Kidney capillary endothelial cell (primary cell): ENCODE measurements at regions not wholly inside any gene's neighbourhood (a gene's known extent, or its start where the extent isn't known, plus 50 kb on each side); places are given as distances from the start of the nearest gene placed in this dataset.

Source experiments
- DNase-seq: peaks from one replicate; pipeline ENCODE4 v3.0.0-alpha.2; 2018; ENCODE audit warnings: low spot score

DNA sequence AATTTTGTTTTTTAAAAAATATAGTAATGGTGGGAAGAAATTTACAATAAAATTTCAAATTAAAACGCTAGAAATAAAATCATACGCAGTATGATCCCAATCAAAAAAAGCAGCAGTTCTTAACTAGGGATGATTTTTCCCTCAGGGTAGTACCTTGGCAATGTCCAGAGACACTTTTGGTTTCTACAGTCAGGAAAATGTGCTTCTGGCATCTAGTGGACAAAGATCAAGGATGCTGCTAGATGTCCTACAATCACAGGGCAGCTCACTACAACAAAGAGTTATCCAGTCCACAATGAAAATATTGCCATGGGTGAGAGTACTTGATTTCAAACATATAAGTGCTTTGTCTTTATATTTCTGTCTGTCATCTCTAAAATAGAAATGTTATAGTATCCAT lies 400.2 kb upstream of the SGCD start:
- DNase-seq, result no peak

DNA sequence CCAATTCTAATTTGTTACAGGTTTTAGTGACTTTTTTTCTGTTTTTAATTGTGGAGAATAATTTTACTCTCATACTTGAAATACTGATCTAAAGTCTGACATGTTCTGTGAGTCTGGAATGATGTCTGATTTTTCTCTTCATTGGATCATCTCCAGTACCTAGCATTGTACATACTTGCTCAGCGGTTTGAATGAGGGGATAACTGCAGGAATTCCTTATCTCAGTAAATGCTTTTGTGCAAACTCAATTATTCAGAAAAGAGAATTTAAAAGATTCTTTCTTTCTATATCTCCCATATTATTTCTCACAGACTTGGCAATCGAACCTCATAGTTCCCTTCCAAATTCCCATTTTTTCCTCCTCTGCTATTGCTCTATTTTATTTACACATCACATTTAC lies 397.9 kb upstream of the SGCD start:
- no peak for DNase-seq

DNA sequence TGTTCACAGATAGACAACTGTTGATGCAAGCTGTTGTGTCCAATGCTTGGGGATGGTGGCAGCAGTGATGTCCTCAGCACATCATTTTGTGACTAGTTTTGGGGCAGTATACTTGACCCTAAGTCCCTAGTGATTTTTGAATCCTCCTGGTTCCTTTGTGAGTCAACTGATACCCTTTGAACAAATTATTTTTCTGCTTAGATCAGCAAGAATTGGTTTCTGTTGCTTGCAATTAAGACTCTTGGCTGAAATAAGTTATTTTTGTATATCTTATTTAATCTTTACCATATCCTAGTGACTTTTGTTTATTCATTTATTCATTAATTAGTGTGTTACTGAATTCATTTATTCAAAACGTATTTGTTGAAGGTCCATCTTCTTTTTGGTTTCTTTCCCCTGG lies 392.0 kb upstream of the SGCD start:
- no peak for DNase-seq

DNA sequence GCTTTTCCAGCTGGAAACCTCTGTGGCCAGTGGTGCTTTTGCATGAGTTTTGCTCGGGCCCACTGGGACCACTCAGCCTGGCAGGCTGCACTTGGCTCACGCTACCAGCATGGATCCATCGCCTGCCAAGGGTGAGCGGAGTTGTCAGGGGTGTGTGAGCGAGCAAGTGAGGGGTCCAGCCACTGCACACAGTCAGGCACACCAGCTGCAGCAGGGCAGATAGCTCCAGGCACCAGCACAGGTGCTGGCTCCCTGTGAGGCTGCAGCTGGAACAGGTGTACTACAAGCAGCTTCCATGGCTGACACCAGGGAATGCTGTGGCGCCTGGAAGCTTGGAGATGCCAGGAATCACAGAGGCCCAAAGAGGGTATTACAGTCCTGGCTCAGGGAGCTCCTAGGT lies 391.2 kb upstream of the SGCD start:
- no peak for DNase-seq

DNA sequence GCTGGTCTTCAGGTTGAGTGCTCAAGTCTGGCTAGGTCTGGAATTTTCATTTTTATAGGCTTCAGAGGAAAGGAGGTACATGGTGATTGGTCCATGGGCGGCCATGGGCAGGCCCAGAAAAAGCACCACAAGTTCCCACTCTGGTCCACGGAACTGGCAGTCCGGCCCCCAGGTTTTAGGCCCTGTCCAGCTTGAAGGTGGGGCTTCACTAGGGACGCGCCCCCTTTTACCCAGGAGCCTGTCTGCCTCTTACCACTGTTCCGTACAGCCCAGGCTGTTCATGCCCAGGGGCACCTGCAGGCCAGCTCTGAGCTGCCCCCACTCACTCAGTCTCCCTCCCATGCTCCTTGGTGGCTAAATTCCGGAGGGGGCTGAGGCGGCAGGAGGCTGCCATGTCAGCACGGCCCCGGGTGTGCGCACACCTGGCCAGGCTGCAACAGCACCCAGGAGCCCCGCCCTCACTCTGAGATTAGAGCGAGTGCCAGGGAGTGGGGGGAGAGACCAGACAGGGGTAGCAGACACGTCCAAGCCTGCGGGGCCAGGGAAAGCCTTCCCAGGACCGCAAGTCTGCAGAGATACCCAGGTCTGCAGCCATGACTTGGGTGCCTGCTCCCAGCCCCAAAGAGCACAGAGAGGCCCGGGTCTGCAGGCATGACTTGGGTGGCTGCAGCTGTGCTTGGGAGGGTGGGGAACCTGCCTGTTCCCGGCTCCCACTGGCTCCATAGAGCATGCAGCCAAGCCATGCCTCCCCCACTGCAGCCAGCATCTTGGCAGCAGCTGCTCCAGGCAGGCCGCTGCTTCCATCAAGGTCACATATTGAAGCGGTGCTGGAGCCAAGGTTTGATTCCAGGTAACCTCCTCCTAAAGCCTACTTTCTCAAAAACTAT lies 390.2 kb upstream of the SGCD start:
- no peak for DNase-seq

DNA sequence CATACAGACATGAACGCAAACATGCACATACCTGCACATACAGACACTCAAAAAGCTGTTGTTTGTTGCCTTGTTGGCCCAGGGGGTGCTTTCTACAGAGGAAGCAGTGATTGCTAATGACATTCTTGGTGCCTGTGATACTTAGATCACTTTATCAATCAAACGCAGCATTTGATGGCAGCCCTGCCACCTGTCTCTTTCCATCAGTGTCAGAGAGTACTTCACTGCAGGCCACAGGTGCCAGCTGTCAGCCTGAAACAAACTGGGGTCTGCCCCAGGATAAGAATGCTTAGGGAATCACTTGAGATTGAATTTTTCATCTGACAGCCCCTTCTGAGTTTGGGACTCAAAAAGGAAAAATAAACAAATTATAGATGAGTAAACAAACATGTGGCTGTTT lies 388.9 kb upstream of the SGCD start:
- DNase-seq, result no peak

DNA sequence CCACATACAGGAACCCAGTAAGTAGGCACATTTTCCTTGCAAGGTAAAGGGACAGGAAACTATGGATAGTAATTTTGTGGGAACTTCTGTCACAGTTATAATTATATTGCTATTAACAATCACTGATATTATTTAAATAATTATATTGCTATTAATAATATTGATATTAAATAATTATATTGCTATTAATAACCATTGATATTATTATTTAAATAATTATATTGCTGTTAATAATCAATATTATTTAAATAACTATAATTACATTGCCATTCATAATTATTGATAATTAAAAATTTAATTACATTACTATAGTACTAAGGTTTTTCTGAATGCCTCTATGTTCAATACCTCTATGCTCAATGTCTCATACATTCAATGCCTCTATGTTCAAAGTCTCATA lies 385.6 kb upstream of the SGCD start:
- no peak for DNase-seq

DNA sequence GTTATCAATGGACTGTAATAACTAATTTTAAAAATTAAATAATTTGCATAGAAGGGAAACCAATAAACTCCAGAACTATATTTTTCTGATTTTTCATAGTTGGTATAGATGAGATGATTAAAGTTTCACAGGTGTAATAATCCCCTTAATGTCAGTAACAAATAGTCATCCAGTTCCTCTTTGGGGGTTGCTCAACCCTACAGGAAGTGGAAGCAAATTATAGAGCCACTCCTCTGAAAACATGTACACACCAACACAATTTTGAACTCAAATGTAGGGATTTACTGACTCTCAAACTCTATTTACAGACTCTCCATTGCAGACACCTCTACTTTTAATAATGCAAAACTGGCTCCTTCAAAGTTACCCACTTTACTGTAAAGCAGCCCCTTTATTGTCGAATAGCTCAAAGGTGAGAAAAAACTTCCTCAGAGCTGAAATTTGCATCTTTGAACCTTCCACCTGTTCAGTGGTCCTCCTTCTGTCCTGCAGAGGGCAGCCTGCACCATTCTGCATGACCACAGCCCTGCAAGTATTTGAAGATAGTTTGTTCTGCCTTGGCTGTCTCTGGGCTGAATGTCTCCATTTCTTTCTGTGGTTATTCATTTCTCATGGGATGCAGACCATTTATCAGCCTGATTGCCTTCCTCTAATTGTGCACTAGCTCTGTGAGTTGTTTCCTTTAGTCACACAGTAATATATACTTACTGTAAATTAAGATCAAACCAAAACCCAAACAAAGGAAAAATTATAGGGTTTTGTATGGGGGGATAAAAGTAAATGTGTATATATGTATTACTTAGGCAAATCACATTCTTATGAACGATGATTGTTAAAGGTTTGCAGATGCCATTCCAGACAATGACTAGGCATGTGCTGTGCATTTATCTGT lies 383.2 kb upstream of the SGCD start:
- DNase-seq, result peak; percentile 0

DNA sequence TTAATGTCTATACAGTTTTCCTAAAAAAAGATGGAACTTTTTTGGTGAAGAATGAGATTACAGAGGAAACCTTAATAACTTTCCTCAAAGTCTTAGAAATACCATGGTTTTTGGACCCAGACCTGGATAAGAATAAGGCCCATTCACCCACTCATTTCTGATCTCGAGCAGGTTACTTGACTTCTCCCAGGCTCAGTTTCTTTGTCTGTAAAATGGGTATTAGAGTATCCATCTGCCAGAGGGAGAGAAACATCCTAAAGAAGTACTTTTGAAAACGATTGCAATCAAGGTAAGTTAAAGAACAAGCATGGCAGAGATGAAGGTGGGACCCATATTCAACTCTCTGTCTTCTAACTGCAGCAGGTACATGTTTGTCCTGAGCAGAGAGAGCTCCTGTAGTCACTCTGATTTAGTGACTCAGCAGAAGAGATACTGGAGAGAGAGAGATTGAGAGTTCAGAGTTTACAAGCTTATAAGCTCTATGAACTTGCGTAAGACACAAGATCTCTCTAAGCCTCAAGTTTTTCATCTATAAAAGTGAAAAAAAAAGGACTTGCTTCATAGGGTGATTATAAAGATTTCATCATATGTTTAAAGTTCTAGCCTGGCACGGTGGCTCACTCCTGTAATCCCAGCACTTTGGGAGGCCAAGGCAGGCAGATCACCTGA lies 379.4 kb upstream of the SGCD start:
- DNase-seq, result no peak

DNA sequence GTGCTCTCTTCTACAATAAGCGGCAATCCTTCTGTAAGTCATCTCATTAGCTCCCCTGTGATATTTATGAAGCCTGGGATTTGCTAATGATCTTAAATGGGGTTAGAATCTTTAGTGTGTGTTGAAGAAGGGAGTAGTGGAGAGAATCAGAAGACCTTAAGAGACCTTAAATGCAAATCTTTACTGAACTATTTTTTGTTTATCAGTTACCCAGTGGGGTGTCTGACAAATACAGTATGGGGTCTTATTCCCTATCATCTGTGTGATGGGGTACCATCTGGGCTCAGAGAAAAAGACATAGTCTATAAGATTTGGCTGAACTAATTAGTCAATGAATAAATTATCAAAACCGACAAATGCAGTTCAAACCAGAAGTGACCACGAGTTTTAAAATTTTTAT lies 378.4 kb upstream of the SGCD start:
- DNase-seq, result no peak

DNA sequence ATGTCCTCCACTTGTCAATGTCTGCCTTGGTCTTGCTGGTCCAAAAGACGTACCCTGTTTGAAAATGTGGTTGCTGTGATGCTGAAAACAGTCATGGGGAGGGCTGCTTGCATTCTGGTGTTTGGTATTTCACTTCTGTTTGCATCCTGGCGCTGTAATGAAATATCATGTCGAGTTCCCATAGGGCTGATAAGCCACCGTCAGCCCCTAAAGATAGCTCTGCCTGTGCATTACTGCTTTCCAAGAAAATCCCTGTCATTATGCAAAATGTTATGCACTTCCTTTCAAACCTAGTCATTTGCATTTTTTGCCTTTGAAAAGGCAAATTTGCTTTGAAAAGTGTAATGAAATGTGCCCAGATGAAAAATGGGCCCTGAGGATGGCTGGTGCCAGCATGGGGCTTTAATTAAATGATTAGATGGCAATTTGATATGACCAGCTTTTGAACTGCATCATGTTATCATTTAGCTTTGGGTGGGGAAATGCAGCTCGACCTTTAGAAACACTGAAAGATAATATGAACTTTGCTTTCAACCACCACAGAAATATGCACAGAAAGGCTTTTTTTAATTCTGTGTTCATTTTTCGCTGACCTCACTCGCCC lies 374.4 kb upstream of the SGCD start:
- no peak for DNase-seq

DNA sequence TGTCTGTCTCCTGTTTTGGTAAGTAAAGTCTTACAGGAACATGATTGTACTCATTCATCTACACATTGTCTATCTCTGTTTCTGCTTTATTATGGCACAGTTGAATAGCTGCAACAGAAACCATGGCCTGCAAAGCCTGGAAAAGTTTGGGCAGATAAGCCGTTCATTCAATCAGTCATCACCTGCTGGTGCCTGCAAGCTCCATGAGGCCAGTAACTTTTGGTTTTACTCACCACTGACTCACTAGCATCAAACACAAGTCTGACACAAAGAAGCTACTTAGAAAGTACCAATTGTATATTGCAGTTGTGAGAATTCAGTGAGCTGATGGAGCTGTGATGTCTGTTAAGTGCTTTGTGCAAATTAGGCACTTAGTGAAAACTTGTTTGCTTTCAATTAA lies 373.6 kb upstream of the SGCD start:
- DNase-seq, result no peak

DNA sequence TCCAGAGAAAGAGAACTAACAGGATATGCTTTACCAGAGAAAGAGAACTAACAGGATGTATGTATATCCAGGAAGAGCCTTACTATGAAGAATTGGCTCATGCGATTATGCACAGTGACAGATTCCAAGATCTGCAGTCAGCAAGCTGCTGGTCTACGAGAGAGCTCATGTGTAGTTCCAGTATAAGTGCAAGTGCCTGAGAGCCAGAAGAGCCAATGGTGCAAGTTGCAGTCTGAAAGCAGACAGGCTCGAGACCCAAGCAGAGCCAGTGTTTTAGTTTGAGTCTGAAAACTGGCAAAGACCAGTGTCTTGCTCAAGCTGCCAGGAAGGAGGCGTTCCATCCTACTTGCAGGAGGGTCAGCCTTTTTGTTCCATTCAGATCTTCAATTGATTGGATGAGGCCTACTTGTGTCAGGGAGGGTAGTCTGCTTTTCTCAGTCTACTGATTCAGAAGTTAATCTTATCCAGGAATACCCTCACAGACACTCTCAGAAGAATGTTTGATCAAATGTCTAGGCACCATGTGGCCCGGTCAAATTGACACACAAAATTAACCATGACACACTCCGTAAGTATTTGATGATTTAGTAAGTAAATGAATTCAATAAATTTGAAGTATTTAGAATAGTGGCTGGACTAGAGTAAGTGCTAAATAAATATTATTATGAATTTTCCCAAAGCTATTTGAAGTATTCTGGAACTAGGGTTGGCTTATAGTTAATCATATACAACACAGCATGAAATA lies 372.1 kb upstream of the SGCD start:
- DNase-seq, result no peak

DNA sequence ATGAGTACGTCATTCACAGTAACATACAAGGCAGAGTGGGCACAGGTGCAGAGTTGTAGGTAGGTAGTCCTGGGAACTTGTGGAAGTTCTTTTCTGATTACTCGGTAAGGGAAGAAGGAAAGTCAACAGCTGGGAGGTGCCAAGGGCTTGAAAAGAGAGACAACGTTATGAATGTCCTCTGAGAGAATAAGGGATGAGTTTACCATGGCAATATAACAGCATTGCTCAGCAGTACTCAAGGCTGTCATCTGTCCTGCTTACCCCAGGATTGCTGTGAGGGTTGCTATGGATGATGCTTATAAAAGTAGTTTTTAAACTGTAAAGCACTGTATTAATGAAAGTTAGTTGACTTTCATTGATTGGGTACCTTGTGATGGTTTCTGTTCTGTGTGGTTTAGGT lies 369.1 kb upstream of the SGCD start:
- DNase-seq, result no peak

DNA sequence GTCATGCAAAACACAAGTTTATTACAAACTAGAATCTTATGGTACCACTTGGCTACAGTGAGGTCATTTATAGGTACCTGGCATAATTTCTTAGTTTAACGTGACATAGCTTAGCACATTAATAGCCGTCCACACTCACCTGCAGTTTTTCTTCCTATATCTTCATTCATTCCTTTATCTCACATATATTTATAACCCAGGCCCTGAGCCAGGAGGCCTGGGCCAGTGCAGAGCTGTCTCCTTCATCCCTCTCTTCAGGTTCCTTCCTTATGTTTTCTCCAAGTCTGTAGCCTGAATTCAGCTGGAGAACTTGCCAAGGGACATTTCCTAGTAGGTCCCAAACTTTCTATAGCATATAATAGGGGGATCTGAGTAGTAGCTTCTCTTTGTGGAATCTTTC lies 367.9 kb upstream of the SGCD start:
- no peak for DNase-seq

DNA sequence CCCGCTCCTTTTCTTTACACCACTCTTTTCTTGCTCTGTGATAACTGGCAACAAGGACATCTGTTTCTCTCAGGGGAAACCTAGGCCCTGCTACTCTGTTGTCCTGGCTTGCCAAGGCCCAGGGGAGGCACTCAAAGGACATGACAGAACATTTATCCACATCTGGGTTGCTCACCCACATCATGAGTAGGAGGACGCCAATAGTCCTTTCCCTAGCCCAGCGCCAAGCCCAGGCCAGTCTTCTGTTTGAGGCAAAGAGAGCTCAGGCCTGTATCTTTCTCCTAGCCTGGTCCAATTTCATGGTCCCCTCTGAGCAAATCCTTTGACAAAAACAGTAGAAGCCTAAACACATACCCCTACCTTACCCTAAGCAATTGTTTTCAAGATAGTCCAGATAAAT lies 366.8 kb upstream of the SGCD start:
- DNase-seq, result no peak

DNA sequence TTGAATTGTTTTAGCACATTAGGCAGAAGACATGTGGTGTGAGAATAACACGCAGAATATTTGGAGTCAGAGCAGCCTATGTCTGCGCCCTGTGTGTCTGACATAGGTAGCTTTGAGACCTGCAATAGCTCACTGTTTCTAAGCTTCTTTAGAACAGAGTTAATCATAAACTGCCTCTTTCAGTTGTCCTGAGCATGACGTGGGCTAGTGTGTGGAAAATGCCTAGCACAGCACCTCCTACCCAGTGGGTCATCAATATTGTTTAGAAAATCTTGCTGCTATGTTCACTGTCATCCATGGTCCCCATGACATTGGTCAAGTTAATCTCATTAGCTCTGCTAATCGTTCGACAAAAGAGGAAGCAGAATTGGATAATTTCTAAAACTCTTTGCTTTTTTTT lies 357.4 kb upstream of the SGCD start:
- DNase-seq, result no peak

DNA sequence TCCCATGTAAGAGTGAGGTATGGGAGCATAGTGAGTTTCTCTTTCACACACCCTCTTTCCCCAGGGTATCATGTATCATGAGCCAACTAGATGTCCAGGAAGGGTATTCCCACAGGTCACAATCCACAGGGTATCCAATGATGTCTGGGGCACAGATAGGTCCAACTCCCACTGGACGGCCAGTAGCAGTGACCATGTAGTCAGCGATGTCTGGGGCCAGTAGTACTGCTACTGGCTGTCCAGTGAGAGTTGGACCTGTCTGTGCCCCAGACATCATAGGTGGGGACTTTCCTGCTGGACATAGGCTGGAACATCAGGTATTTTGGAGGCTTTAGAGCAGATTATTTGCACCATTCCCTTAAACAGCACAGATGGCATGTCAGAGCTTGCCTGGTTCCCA lies 352.6 kb upstream of the SGCD start:
- no peak for DNase-seq

DNA sequence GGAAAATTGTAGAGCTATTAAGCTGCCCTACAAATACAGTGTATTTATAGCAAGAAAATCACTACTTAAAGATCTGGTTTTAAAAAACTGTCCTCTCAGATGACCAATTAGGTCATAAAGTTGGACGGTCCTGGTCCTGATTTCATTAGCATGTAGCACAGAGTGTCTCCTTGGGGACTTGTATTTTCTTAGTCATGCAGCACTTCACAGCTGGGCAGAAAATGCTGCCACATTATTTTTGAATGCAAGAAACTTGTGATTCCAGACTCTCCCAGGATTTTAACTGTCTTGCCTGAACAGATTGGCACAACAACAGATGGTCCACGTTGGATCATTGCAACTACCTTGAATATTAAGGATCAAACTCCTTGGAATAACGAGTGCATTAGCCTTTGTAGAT lies 348.1 kb upstream of the SGCD start:
- DNase-seq, result no peak

DNA sequence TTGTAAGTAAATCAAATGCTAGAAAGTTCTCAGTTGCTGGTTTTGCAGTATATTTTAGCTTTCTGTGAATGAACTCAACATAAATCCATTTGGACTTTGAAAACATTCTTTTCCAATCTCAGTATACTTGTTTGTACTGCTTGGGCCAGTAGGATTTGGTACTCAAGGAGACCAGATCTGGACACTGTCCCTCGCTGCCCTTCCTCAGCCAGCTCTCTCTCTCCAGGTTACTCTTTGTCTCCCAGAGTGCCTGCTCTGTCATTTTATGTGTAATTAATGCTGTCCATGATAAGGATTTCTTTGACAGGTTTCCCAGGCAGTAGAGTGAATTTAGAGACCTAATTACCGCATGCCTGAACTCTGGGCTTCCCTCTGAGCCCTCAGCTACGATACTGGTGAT lies 344.6 kb upstream of the SGCD start:
- DNase-seq, result no peak

DNA sequence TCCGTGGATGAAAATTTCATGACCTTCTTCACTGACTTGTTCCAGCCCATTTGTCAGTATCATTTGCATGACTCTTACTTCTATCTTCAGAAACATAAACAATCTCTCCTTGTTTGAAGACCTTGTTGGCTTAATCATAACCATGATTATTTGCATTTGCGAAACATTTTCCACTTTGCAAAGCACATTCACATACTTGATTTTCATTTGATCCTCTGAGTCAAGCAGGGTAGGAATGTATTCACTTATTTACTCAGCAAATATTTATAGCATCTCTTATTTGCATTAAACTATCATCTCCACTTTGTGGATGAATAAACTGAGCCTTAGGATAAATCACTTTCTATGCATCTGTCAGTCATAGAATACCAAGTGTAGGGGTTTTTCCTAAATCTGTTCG lies 343.0 kb upstream of the SGCD start:
- no peak for DNase-seq
